ENCODE measurements at regions not wholly inside any gene's neighbourhood (a gene's known extent, or its start where the extent isn't known, plus 50 kb on each side); places are given as distances from the start of the nearest gene placed in this dataset.

- ATAC-seq (no peak), DNase-seq (ENCODE audit: low read depth, low spot score) (no peak)
- H3K4me3 ChIP-seq (replicated peaks in 1 of 2; ENCODE audit: low read depth in 1 of 2, low read length in 2 of 2): no peak overlapping the region
- H3K36me3 ChIP-seq (ENCODE audit: control insufficient read depth in 1 of 2, insufficient read depth in 2 of 2, low read length in 2 of 2): no peaks in the 10 kb centered on the region
- ChIA-PET POLR2A (no interaction called here), CTCF (no interaction called here), RAD21 (ENCODE audit: low non-redundant PET in 1 of 2, low total read pairs in 2 of 2, uncharacterized antibody in 2 of 2, unreplicated experiment in 2 of 2) (no interaction called here)
- no peak overlapping the region for H2AFZ ChIP-seq (ENCODE audit: low read depth, low read length, poor library complexity, severe bottlenecking)
- BruUV-seq (replicated peaks): no TSS peak
- H4K20me1 ChIP-seq (ENCODE audit: insufficient read depth): no peaks in the 10 kb centered on the region
- no peaks in the 10 kb centered on the region for H3K4me1 ChIP-seq (ENCODE audit: control insufficient read depth in 1 of 2, insufficient read depth in 2 of 2, low read length in 2 of 2)
- no peak overlapping the region for H3K27ac ChIP-seq (ENCODE audit: low read depth, low read length)
- intact Hi-C loops (cut with micrococcal nuclease): no loop called here
- H3K27me3 ChIP-seq (ENCODE audit: insufficient read depth, low read length): no peaks in the 10 kb centered on the region
- no peaks in the 10 kb centered on the region for H3K79me2 ChIP-seq (ENCODE audit: insufficient read depth, low read length)
- no peak overlapping the region for H3K9ac ChIP-seq (ENCODE audit: low read length)
- H3K4me2 ChIP-seq (ENCODE audit: low read length): no peak overlapping the region
- no peaks in the 10 kb centered on the region for H3K9me2 ChIP-seq (ENCODE audit: insufficient read depth)
- no peaks in the 10 kb centered on the region for H3K9me3 ChIP-seq (ENCODE audit: control insufficient read depth in 1 of 2, insufficient read depth in 1 of 2, low read depth in 1 of 2, low read length in 2 of 2)
- TF ChIP-seq JUND (IDR thresholded peaks at IDR 0.05) (no peak), FOSL1 (IDR thresholded peaks at IDR 0.05; ENCODE audit: low read depth) (no peak), YY1 (IDR thresholded peaks at IDR 0.05; ENCODE audit: extremely low read depth, insufficient replicate concordance, low read depth, low read length) (no peak), ELF1 (IDR thresholded peaks at IDR 0.05; ENCODE audit: borderline replicate concordance, low read depth) (no peak), EGR1 (IDR thresholded peaks at IDR 0.05; ENCODE audit: low read depth) (no peak), SIN3A (IDR thresholded peaks at IDR 0.05; ENCODE audit: low read depth) (no peak), ATF3 (IDR thresholded peaks at IDR 0.05) (no peak), EZH2 (IDR thresholded peaks at IDR 0.05) (no peak), TCF7L2 (IDR thresholded peaks at IDR 0.05; ENCODE audit: borderline replicate concordance, extremely low read depth, insufficient read depth, insufficient read length) (no peak)
Measured at GRCh38 chr13:90246687-90247345, 1100.7 kb upstream of the MIR17HG start.

GRCh38 chr13:90253806-90254205, 1093.7 kb upstream of the MIR17HG start:
- no peaks in the 10 kb centered on the region for H3K27me3 ChIP-seq (ENCODE audit: insufficient read depth, low read length)
- BruUV-seq (replicated peaks): no TSS peak
- H3K36me3 ChIP-seq (ENCODE audit: control insufficient read depth in 1 of 2, insufficient read depth in 2 of 2, low read length in 2 of 2): no peaks in the 10 kb centered on the region
- ATAC-seq (no peak), DNase-seq (ENCODE audit: low read depth, low spot score) (no peak)
- TF ChIP-seq FOSL1 (IDR thresholded peaks at IDR 0.05; ENCODE audit: low read depth): no peak
- no peak for TF ChIP-seq ELF1 (IDR thresholded peaks at IDR 0.05; ENCODE audit: borderline replicate concordance, low read depth)
- no peak for TF ChIP-seq CTCF (IDR thresholded peaks at IDR 0.05 in 2 of 3, conservative IDR thresholded peaks at IDR 0.05 in 1 of 3; ENCODE audit: borderline replicate concordance in 1 of 3, insufficient read depth in 1 of 3, low read depth in 2 of 3, low read length in 2 of 3)
- TF ChIP-seq ZBTB33 (IDR thresholded peaks at IDR 0.05; ENCODE audit: extremely low read depth, insufficient replicate concordance, low read length): no peak
- no peak for TF ChIP-seq YY1 (IDR thresholded peaks at IDR 0.05; ENCODE audit: extremely low read depth, insufficient replicate concordance, low read depth, low read length)
- intact Hi-C loops (cut with micrococcal nuclease): no loop called here
- H3K9ac ChIP-seq (ENCODE audit: low read length): no peak overlapping the region
- POLR2A ChIA-PET: no interaction called here
- H3K27ac ChIP-seq (ENCODE audit: low read depth, low read length): no peak overlapping the region
- H2AFZ ChIP-seq (ENCODE audit: low read depth, low read length, poor library complexity, severe bottlenecking): no peak overlapping the region
- CTCF ChIA-PET: no interaction called here
- no peaks in the 10 kb centered on the region for H3K4me1 ChIP-seq (ENCODE audit: control insufficient read depth in 1 of 2, insufficient read depth in 2 of 2, low read length in 2 of 2)
- no peaks in the 10 kb centered on the region for H3K79me2 ChIP-seq (ENCODE audit: insufficient read depth, low read length)
- H3K4me2 ChIP-seq (ENCODE audit: low read length): no peak overlapping the region
- no peaks in the 10 kb centered on the region for H3K9me2 ChIP-seq (ENCODE audit: insufficient read depth)
- H3K9me3 ChIP-seq (ENCODE audit: control insufficient read depth in 1 of 2, insufficient read depth in 1 of 2, low read depth in 1 of 2, low read length in 2 of 2): no peaks in the 10 kb centered on the region; a peak in 1 of 4 replicates
- H4K20me1 ChIP-seq (ENCODE audit: insufficient read depth): no peaks in the 10 kb centered on the region
- H3K4me3 ChIP-seq (replicated peaks in 1 of 2; ENCODE audit: low read depth in 1 of 2, low read length in 2 of 2): no peak overlapping the region
- RAD21 ChIA-PET (ENCODE audit: low non-redundant PET in 1 of 2, low total read pairs in 2 of 2, uncharacterized antibody in 2 of 2, unreplicated experiment in 2 of 2): no interaction called here

Measured in HCT116 (cell line).